Lower lobe of right lung (tissue), 2 donors: ENCODE measurements at regions not wholly inside any gene's neighbourhood (a gene's known extent, or its start where the extent isn't known, plus 50 kb on each side); places are given as distances from the start of the nearest gene placed in this dataset.
"Not testable (repeated sequence)": the region's sequence is repeated elsewhere in the genome, so short reads cannot be mapped to it uniquely, and the experiment has no call there.

Experiments
- ATAC-seq, 2 donors: fragments of 200-7000 bp; cut with Tn5 transposase; one replicate each; pipeline ENCODE4 v1.9.1; 2020 to 2022; ENCODE audit warnings: mild to moderate bottlenecking in 2 of 2, moderate library complexity in 2 of 2
- DNase-seq: peaks from one replicate; pipeline ENCODE4 v3.0.0-alpha.2; 2020
- H3K27ac ChIP-seq: fragments of 200-600 bp; one replicate; pipeline ENCODE4 v1.8.0; 2022
- H3K27me3 ChIP-seq: fragments of 200-600 bp; one replicate; pipeline ENCODE4 v1.8.0; 2022; ENCODE audit warnings: low read depth
- H3K36me3 ChIP-seq: fragments of 200-600 bp; one replicate; pipeline ENCODE4 v1.8.0; 2022; ENCODE audit warnings: mild to moderate bottlenecking
- H3K4me1 ChIP-seq: fragments of 200-600 bp; one replicate; pipeline ENCODE4 v1.8.0; 2022
- H3K4me3 ChIP-seq: fragments of 200-600 bp; one replicate; pipeline ENCODE4 v1.8.0; 2022; ENCODE audit warnings: mild to moderate bottlenecking
- H3K9me3 ChIP-seq: fragments of 200-600 bp; one replicate; pipeline ENCODE4 v1.8.0; 2022
- CTCF ChIP-seq: fragments of 200-600 bp; IDR thresholded peaks from one replicate; pipeline ENCODE4 v1.8.0; 2022; ENCODE audit warnings: antibody characterized with exemption, mild to moderate bottlenecking
- intact Hi-C: fragments of 100-400 bp; cut with DNase I; formaldehyde crosslinking; loops from one replicate; pipeline ENCODE4 v1.11.0; 2022
- donor health status: DM: no; HTN: yes; CAD: no; lungs with severe emphysema.

- Histone ChIP-seq H3K36me3 (no peaks in the 10 kb centered on the region), H3K27ac (no peak overlapping the region), H3K9me3 (no peaks in the 10 kb centered on the region), H3K27me3 (no peaks in the 10 kb centered on the region), H3K4me3 (no peak overlapping the region), H3K4me1 (no peaks in the 10 kb centered on the region)
- intact Hi-C loops, result no loop called here
- no peak for ATAC-seq
- DNase-seq, result no peak
- no peak for TF ChIP-seq CTCF
These were observed 303.7 kb upstream of the IGF1R start for GRCh38 chr15:98344591-98344990.

GRCh38 chr15:98347001-98347400 is 301.3 kb upstream of the IGF1R start:
- intact Hi-C loops, result no loop called here
- no peak for DNase-seq

GRCh38 chr15:98347866-98348265 is 300.5 kb upstream of the IGF1R start:
- H3K27ac ChIP-seq, result no peak overlapping the region
- intact Hi-C loops, result no loop called here

More at GRCh38 chr15:98347001-98347400, 301.3 kb upstream of the IGF1R start:
- no peak for TF ChIP-seq CTCF
- H3K9me3 ChIP-seq, result no peaks in the 10 kb centered on the region
- no peaks in the 10 kb centered on the region for H3K36me3 ChIP-seq
- no peak for ATAC-seq
- H3K4me1 ChIP-seq, result no peaks in the 10 kb centered on the region
- no peaks in the 10 kb centered on the region for H3K27me3 ChIP-seq
- H3K4me3 ChIP-seq, result no peak overlapping the region
- no peak overlapping the region for H3K27ac ChIP-seq

GRCh38 chr15:98350276-98350675 is 298.1 kb upstream of the IGF1R start:
- no peak for TF ChIP-seq CTCF
- H3K4me3 ChIP-seq, result no peak overlapping the region
- ATAC-seq (no peak), DNase-seq (no peak)
- H3K4me1 ChIP-seq, result no peaks in the 10 kb centered on the region
- H3K36me3 ChIP-seq, result no peaks in the 10 kb centered on the region
- no peaks in the 10 kb centered on the region for H3K27me3 ChIP-seq
- intact Hi-C loops, result no loop called here
- no peak overlapping the region for H3K27ac ChIP-seq
- no peaks in the 10 kb centered on the region for H3K9me3 ChIP-seq

More at GRCh38 chr15:98347866-98348265, 300.5 kb upstream of the IGF1R start:
- no peak for TF ChIP-seq CTCF
- Histone ChIP-seq H3K4me1 (no peaks in the 10 kb centered on the region), H3K36me3 (no peaks in the 10 kb centered on the region), H3K4me3 (no peak overlapping the region), H3K9me3 (no peaks in the 10 kb centered on the region), H3K27me3 (no peaks in the 10 kb centered on the region)
- DNase-seq, result no peak
- ATAC-seq, result no peak

GRCh38 chr15:98358274-98358673 is 290.1 kb upstream of the IGF1R start:
- H3K27ac ChIP-seq, H3K27me3 ChIP-seq, H3K9me3 ChIP-seq, H3K4me3 ChIP-seq, H3K36me3 ChIP-seq, H3K4me1 ChIP-seq, ATAC-seq, DNase-seq, intact Hi-C loops: not testable (repeated sequence)

- H3K36me3 ChIP-seq, result no peaks in the 10 kb centered on the region
- no peak for ATAC-seq
- H3K9me3 ChIP-seq, result no peaks in the 10 kb centered on the region
- DNase-seq, result no peak
- H3K4me1 ChIP-seq, result no peaks in the 10 kb centered on the region
- H3K4me3 ChIP-seq, result no peak overlapping the region
- no peaks in the 10 kb centered on the region for H3K27me3 ChIP-seq
- intact Hi-C loops, result no loop called here
- H3K27ac ChIP-seq, result no peak overlapping the region
- TF ChIP-seq CTCF, result no peak
These were observed 289.4 kb upstream of the IGF1R start for GRCh38 chr15:98358971-98359370.
